T-helper 17 cell (primary cell): ENCODE measurements at regions not wholly inside any gene's neighbourhood (a gene's known extent, or its start where the extent isn't known, plus 50 kb on each side); places are given as distances from the start of the nearest gene placed in this dataset.
A peak's percentile ranks its signal among the peaks of the same experiment; 100 is the strongest.

Experiments used
- ATAC-seq: fragments of 150-1000 bp; cut with Tn5 transposase; 2 replicates; pipeline ENCODE4 v1.10.0; 2021; ENCODE audit warnings: mild to moderate bottlenecking, moderate library complexity
- DNase-seq, 3 donors: peaks; one replicate each; pipeline versions ENCODE4 v3.0.0 to v3.0.0-alpha.2; 2020 to 2021
- H3K9me3 ChIP-seq: one replicate; pipeline ENCODE4 v1.7.0; 2013; ENCODE audit warnings: low read length, mild to moderate bottlenecking; ENCODE audit not compliant: control insufficient read depth, poor library complexity, severe bottlenecking
- H3K27ac Mint-ChIP-seq: one replicate; pipeline ENCODE4 v1.8.0; 2022; ENCODE audit warnings: mild to moderate bottlenecking, moderate library complexity, mixed read lengths
- H3K27me3 Mint-ChIP-seq: one replicate; pipeline ENCODE4 v1.8.0; 2022; ENCODE audit warnings: mixed read lengths
- H3K36me3 Mint-ChIP-seq: one replicate; pipeline ENCODE4 v1.8.0; 2022; ENCODE audit warnings: low read depth, mixed read lengths
- H3K4me1 Mint-ChIP-seq: one replicate; pipeline ENCODE4 v1.8.0; 2022; ENCODE audit warnings: mild to moderate bottlenecking, mixed read lengths
- H3K4me3 Mint-ChIP-seq: one replicate; pipeline ENCODE4 v1.8.0; 2022; ENCODE audit warnings: mild to moderate bottlenecking, moderate library complexity, mixed read lengths

- ATAC-seq: no peak
- Mint-ChIP-seq H3K4me1 (peaks cover 9% of the 10 kb centered on the region), H3K27ac (no peak overlapping the region), H3K27me3 (no peaks in the 10 kb centered on the region), H3K4me3 (no peak overlapping the region), H3K36me3 (no peaks in the 10 kb centered on the region)
- no peaks in the 10 kb centered on the region for H3K9me3 ChIP-seq
- DNase-seq: no peak
Observed at GRCh38 chr14:98890556-98891340, 381.2 kb downstream of the BCL11B start.

- no peaks in the 10 kb centered on the region for H3K9me3 ChIP-seq
- Mint-ChIP-seq H3K36me3 (no peaks in the 10 kb centered on the region), H3K4me3 (no peak overlapping the region), H3K4me1 (peaks cover 2% of the 10 kb centered on the region), H3K27ac (no peak overlapping the region), H3K27me3 (no peaks in the 10 kb centered on the region)
- no peak for DNase-seq
- ATAC-seq: no peak
Observed at GRCh38 chr14:98893675-98894074, 378.3 kb downstream of the BCL11B start.

GRCh38 chr14:98894600-98894999 lies 377.4 kb downstream of the BCL11B start:
- Mint-ChIP-seq H3K27ac (no peak overlapping the region), H3K4me3 (no peak overlapping the region), H3K36me3 (no peaks in the 10 kb centered on the region), H3K27me3 (no peaks in the 10 kb centered on the region), H3K4me1 (peaks cover 2% of the 10 kb centered on the region)
- H3K9me3 ChIP-seq: no peaks in the 10 kb centered on the region
- DNase-seq (no peak), ATAC-seq (no peak)

- DNase-seq (no peak), ATAC-seq (no peak)
- Mint-ChIP-seq H3K4me1 (peaks cover 2% of the 10 kb centered on the region), H3K27ac (no peak overlapping the region), H3K36me3 (no peaks in the 10 kb centered on the region), H3K27me3 (no peaks in the 10 kb centered on the region), H3K4me3 (no peak overlapping the region)
- H3K9me3 ChIP-seq: no peaks in the 10 kb centered on the region
Observed at GRCh38 chr14:98896449-98896848, 375.5 kb downstream of the BCL11B start.

GRCh38 chr14:98897605-98898309 lies 374.2 kb downstream of the BCL11B start:
- no peaks in the 10 kb centered on the region for H3K36me3 Mint-ChIP-seq
- no peak overlapping the region for H3K27ac Mint-ChIP-seq
- H3K4me3 Mint-ChIP-seq: no peak overlapping the region
- no peaks in the 10 kb centered on the region for H3K4me1 Mint-ChIP-seq
- DNase-seq (no peak), ATAC-seq (no peak)
- H3K27me3 Mint-ChIP-seq: no peaks in the 10 kb centered on the region
- no peaks in the 10 kb centered on the region for H3K9me3 ChIP-seq

GRCh38 chr14:98899441-98899840 lies 372.6 kb downstream of the BCL11B start:
- DNase-seq (no peak), ATAC-seq (no peak)
- H3K9me3 ChIP-seq: no peaks in the 10 kb centered on the region
- Mint-ChIP-seq H3K4me3 (no peak overlapping the region), H3K4me1 (peaks cover 5% of the 10 kb centered on the region), H3K36me3 (no peaks in the 10 kb centered on the region), H3K27ac (no peak overlapping the region), H3K27me3 (no peaks in the 10 kb centered on the region)

GRCh38 chr14:98900236-98900635 lies 371.8 kb downstream of the BCL11B start:
- H3K4me3 Mint-ChIP-seq: no peak overlapping the region
- H3K27me3 Mint-ChIP-seq: no peaks in the 10 kb centered on the region
- H3K36me3 Mint-ChIP-seq: no peaks in the 10 kb centered on the region
- no peak for ATAC-seq
- no peak overlapping the region for H3K27ac Mint-ChIP-seq
- no peaks in the 10 kb centered on the region for H3K9me3 ChIP-seq
- H3K4me1 Mint-ChIP-seq: peaks cover 7% of the 10 kb centered on the region
- no peak for DNase-seq

GRCh38 chr14:98900798-98901197 lies 371.2 kb downstream of the BCL11B start:
- Mint-ChIP-seq H3K27me3 (no peaks in the 10 kb centered on the region), H3K27ac (no peak overlapping the region), H3K36me3 (no peaks in the 10 kb centered on the region), H3K4me3 (no peak overlapping the region), H3K4me1 (peaks cover 7% of the 10 kb centered on the region)
- no peak for DNase-seq
- no peaks in the 10 kb centered on the region for H3K9me3 ChIP-seq
- ATAC-seq: no peak

- no peaks in the 10 kb centered on the region for H3K36me3 Mint-ChIP-seq
- H3K4me3 Mint-ChIP-seq: no peak overlapping the region
- DNase-seq (no peak), ATAC-seq (no peak)
- H3K27ac Mint-ChIP-seq: peak overlapping the region; percentile 35
- H3K4me1 Mint-ChIP-seq: peaks cover 7% of the 10 kb centered on the region
- no peaks in the 10 kb centered on the region for H3K9me3 ChIP-seq
- no peaks in the 10 kb centered on the region for H3K27me3 Mint-ChIP-seq
Observed at GRCh38 chr14:98901511-98902205, 370.3 kb downstream of the BCL11B start.

- H3K36me3 Mint-ChIP-seq: no peaks in the 10 kb centered on the region
- H3K4me3 Mint-ChIP-seq: no peak overlapping the region
- no peak overlapping the region for H3K27ac Mint-ChIP-seq
- no peak for ATAC-seq
- H3K4me1 Mint-ChIP-seq: peaks cover 7% of the 10 kb centered on the region
- no peaks in the 10 kb centered on the region for H3K9me3 ChIP-seq
- no peaks in the 10 kb centered on the region for H3K27me3 Mint-ChIP-seq
- no peak for DNase-seq
Observed at GRCh38 chr14:98903371-98903770, 368.6 kb downstream of the BCL11B start.

- no peak overlapping the region for H3K4me3 Mint-ChIP-seq
- H3K4me1 Mint-ChIP-seq: peaks cover 7% of the 10 kb centered on the region
- H3K36me3 Mint-ChIP-seq: no peaks in the 10 kb centered on the region
- no peaks in the 10 kb centered on the region for H3K9me3 ChIP-seq
- ATAC-seq (no peak), DNase-seq (no peak)
- H3K27me3 Mint-ChIP-seq: no peaks in the 10 kb centered on the region
- no peak overlapping the region for H3K27ac Mint-ChIP-seq
Observed at GRCh38 chr14:98904677-98905076, 367.3 kb downstream of the BCL11B start.

GRCh38 chr14:98906123-98906995 lies 365.6 kb downstream of the BCL11B start:
- no peaks in the 10 kb centered on the region for H3K27me3 Mint-ChIP-seq
- H3K9me3 ChIP-seq: no peaks in the 10 kb centered on the region
- peaks cover 7% of the 10 kb centered on the region for H3K4me1 Mint-ChIP-seq
- DNase-seq (no peak), ATAC-seq (no peak)
- no peak overlapping the region for H3K4me3 Mint-ChIP-seq
- no peaks in the 10 kb centered on the region for H3K36me3 Mint-ChIP-seq
- no peak overlapping the region for H3K27ac Mint-ChIP-seq

- no peaks in the 10 kb centered on the region for H3K36me3 Mint-ChIP-seq
- ATAC-seq (no peak), DNase-seq (no peak)
- H3K4me3 Mint-ChIP-seq: no peak overlapping the region
- H3K27ac Mint-ChIP-seq: no peak overlapping the region
- H3K27me3 Mint-ChIP-seq: no peaks in the 10 kb centered on the region
- no peaks in the 10 kb centered on the region for H3K9me3 ChIP-seq
- H3K4me1 Mint-ChIP-seq: peaks cover 11% of the 10 kb centered on the region
Observed at GRCh38 chr14:98907271-98907670, 364.7 kb downstream of the BCL11B start.
